Inferior parietal cortex (tissue), 1 donor: ENCODE measurements at regions not wholly inside any gene's neighbourhood (a gene's known extent, or its start where the extent isn't known, plus 50 kb on each side); places are given as distances from the start of the nearest gene placed in this dataset.
"Not testable (repeated sequence)": the region's sequence is repeated elsewhere in the genome, so short reads cannot be mapped to it uniquely, and the experiment has no call there.

Source experiments
- DNase-seq: peaks from one replicate; pipeline ENCODE4 v3.0.0-alpha.2; 2016; ENCODE audit errors: extremely low spot score

DNA sequence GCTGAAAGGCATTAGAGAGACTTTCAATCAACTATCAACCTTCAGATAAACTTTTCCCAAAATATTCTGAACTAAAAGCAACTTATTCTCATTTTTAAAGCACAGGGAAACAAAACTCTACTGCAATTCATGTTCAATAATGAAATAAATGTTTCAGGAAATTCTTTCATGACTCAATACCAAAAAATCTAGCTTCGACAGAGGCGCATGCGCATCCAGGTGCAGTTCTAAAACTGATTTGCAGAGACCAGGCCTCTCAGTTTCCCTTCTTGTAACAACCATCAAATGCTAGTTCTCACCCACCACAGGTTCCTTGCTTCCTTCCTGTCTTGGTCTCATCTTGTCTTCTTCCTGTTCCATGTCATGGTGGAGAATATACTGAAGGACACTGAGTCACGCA, 55.3 kb upstream of the NRBF2 start:
- no peak for DNase-seq

DNA sequence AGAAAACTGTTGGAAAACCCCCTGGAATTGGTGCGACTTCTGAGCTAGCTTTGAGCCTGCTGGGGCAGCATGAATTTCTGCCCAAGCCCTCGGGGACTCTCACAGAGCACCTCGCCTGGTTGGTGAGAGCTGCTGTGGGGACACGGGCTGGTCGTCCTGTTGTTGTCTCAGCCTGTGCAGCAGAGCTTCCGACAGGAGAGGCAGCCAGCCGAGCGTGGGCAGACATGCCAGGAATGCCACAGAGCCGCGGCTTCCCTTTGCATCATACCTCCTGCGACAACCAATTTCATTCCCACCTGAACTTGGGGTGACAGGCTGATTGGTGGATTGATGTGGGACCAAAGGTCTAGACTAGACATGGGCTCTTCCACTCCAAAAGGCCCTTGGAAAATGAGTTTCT, 60.2 kb upstream of the NRBF2 start:
- no peak for DNase-seq

DNA sequence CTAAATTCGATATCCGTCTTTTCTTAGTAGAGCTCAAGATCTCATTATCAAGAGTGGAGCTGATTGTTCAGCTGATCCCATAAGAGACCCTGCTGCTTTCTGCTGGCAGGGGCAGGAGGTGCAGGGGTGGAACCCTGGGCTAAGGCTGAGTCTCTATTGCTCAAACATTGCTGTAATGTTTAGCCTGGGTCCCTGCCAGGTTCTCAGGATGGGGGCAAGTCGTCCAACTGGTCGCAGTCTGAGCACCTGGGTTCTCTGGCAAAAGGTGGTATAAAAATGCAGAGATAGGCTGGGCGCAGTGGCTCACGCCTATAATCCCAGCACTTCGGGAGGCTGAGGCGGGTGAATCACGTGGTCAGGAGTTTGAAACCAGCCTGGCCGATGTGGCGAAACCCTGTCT, 62.0 kb upstream of the NRBF2 start:
- DNase-seq = no peak

DNA sequence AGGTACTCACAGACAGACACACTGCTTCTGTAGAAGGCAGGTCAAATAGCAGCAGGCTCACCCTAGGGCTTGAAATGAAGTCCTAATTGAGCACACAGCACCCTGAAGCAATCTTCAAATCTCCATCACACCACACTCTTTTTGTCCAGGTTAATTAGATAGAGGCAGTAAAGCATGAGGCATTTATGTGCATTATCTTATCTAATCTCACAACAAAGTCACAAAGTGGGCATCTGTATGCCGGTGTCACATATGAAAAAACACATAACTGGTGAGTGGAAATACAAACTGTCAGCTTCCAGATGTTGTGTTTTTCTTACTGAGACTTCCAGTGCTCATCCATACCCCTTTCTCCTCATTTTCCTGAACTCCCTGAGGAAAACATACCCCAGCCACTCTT, 63.8 kb upstream of the NRBF2 start:
- DNase-seq = no peak

DNA sequence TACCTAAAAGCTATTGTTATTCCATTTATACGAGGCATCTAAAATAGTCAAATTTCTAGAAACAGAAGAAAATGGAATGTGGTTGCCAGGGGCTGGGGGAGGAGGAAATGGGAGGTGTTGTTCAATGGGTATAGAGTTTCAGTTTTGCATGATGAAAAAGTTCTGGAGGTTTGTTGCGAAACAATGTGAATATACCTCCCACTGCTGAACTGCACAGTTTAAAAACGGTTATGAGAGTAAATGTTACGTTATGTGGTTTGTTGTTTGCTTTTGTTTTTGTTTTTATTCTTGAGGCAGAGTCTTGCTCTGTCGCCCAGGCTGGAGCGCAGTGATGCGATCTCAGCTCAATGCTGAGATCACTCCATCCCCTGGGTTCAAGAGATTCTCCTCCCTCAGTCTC, 64.9 kb upstream of the NRBF2 start:
- DNase-seq = no peak

DNA sequence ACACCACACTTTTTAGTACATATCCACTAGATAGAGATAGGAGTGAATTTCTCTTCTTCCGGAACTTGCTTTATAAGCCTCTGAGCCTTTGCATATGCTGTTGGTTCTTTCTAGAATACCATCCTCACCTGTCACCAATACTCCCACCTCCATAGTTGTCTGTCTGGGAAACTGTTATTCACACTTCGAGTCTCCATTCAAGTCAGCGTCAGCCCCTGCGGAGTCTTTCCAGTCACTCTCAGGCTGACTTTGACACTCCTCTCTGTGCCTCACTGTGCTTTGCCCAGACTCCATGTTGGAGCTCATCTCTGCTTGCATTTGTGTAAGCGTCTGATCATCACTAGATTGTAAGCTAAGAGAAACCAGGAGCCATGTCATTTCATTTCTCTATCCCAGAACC, 66.5 kb upstream of the NRBF2 start:
- DNase-seq = no peak

DNA sequence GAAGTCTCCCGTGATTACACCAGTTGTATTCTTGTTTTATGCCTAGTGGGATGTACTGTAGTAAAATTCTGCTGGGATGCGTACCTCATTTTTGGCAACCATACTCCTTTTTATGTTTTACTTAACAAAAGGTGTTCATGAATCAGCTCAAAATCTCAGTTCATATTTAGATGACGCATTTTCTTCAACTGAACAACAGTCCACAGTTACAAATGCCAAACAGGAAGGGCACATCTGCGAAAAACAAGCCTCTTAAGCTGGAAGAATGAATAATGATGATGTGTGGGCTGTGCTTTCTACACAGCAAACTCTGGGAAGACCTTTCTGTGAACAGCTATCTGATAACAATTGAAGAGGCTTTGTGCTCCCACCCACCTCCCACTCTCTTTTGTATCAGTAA, 68.4 kb upstream of the NRBF2 start:
- peak; percentile 17 for DNase-seq

DNA sequence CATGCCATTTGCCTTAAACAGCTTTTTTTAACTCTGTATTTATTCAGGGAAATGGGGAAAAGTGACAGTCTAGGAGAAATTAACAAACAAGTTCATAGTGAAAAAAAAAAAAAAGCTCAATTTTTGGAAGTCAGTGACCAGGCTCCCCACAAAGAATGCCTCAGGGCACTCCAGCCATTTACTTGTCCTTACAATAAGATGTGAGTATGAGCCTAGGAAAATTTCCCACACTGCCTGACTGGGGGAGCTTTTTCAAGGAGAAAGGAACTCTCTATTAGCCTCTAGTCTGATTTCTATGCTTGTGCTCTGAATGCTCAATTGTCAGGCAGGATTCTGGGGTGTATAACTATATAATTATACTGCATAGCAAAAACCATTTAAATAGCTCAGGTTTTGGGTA, 74.9 kb upstream of the NRBF2 start:
- DNase-seq = no peak

DNA sequence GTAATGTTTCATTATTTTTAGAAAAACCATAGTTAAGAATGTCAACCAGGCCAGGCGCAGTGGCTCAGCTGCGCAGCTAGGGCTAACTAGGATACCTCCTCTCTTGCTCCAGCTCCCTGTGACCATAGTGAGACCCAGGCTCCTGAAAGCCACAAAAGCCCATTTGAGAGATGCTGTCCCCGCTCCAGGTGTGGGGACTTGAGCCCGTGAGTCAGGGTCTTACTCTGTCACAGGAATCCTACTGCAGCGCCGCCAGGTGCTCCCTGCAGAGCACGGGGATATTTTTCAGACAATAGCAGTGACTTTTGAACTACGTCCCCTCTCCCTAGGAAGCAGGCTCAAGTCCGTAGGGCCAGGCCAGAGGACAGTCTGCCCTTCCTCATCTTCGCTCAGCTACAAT, 75.6 kb upstream of the NRBF2 start:
- no peak for DNase-seq

DNA sequence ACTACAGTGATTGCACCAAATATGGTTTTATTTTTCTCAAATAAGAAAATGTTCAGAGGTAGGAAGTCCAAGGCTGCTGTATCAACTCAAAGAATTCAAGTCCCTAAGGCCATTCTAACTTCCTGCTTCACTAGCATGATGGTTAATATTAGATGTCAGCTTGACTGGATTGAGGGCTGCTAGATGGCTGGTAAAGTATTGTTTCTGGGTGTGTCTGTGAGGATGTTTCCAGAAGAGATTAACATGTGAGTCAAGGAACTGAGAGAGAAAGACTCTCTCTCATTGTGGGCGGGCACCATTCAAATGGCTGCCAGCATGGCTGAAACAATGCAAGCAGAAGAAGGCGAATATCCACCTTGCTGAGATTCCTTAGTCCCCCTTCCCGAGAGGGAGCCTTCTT, 77.4 kb upstream of the NRBF2 start:
- DNase-seq = no peak

DNA sequence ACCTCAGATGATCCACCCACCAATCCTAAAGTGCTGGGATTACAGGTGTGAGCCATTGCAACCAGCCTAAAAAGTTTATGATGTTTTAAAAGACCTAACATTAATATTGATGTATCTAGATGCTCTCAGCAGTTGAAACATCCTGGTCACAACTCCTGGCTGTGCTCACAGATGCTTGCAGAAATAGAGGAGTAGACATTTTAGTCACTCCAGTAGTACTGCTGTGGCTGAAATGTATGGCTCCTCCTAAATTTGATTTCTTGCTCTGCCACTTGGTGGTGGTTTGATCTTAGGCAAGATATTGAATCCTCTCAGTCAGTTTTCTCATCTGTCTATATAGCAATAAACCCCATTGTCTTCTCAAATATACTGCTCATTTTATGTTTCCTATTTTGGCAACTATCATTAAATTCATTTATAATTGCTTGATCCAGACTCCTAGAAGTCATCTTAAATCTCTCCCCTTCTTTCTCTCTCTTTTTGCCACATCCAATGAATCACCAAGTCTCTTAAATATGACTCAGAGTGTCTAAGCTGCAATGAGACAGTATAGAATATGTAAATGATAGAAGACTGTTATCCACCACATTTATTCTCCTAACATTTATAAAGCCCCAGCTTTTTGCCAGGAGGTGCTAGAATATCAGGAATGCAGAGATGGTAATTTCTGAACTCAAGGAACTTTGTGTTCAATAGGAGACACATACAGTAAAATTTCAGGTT, 78.1 kb upstream of the NRBF2 start:
- DNase-seq = no peak

DNA sequence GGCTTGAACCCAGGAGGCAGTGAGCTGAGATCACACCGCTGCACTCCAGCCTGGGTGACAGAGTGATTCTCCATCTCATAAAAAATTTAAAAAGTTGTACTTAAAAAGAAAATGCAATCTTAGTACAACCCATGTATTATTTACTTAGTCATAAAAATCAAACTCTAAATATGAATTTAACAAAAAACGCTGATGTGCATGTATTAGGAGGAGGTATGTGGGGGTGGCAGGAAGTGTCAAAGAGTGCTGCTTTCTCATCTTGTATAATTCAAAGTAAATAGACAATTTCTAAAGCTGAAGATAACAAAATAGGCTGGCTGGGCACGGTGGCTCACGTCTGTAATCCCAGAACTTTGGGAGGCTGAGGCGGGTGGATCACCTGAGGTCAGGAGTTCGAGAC, 81.0 kb upstream of the NRBF2 start:
- DNase-seq = no peak

DNA sequence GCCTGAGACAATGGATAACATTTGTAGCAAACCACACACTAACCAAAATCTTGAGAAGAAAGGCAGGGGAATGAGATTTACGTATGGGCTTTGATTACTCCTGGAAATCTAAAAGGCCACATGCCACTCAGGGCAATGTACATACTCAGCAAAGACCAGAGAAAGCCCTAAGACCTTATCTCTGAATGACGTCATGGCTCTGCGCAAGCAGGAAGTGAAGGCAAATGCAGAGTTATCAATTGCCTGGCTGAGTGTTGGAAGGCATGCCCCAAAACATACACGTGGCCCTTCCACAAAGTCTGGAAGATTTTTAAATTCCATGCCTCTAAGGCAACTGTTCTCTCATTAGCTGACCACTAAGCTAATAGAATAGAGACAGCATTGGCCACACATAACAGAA, 90.9 kb upstream of the NRBF2 start:
- DNase-seq = no peak

DNA sequence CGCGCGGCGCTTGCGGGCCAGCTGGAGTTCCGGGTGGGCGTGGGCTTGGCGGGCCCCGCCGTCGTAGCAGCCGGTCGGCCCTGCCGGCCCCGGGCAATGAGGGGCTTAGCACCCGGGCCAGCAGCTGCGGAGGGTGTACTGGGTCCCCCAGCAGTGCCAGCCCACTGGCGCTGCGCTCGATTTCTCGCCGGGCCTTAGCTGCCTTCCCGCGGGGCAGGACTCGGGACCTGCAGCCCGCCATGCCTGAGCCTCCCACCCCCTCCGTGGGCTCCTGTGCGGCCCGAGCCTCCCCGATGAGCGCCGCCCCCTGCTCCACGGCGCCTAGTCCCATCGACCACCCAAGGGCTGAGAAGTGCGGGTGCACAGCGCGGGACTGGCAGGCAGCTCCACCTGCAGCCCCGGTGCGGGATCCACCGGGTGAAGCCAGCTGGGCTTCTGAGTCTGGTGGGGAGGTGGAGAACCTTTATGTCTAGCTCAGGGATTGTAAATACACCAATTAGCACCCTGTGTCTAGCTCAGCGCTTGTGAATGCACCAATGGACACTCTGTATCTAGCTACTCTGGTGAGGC, 99.4 kb upstream of the NRBF2 start:
- DNase-seq = not testable (repeated sequence)

DNA sequence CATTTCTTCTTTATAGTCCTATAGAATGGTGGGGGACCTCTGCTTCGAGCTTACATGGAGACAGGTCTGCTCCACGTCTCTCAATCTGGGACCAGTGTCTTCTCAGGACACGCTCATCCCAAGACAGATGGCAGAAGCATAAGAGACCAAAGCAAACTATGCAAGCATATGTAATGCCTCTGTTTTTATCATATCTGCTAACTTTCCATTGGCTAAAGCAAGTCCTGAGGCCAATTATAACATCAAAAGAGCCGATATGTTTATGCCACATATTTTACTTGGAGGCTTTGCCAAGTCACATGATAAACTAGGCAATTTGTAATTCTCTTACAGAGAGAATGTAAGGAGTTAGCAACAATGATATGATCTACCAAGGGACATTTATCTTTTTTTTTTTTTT, 102.6 kb upstream of the NRBF2 start:
- DNase-seq = no peak

DNA sequence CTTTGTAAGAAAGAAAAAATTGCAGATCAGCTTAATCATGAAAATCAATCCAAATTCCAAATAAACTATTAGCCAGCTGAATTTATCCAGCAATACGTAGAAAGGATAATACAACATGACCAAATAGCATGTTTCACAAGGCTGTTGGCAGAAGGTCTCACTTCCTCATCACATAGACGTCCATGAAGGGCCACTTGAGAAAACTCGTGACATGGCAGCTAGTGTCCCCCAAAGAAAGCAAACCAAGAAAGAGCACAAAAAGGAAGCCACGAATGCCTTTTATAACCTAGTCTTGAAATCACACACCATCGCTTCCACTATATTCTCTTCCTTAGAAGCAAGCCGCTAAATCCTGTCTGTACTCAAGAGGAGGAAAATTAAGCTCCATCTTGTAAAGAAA, 105.6 kb upstream of the NRBF2 start:
- DNase-seq = peak; percentile 6

DNA sequence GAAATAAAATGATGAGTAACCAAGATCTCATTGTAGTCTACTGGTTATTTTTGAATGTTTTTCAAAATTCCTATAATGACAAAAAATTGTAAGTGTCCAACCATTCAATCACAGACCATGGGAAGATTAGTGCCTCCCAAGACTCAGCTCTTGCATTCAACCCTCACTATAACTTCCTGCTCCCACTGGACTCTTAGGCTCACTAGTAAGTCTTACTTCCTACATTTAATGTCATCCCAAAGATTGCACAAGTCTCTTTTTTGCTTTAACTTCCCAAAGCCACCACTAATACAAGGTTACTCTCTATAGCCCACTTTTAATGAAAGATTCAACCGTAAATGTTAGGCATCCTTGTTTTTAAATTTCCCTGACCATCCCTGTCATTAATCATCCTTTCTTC, 111.9 kb upstream of the NRBF2 start:
- DNase-seq = no peak

DNA sequence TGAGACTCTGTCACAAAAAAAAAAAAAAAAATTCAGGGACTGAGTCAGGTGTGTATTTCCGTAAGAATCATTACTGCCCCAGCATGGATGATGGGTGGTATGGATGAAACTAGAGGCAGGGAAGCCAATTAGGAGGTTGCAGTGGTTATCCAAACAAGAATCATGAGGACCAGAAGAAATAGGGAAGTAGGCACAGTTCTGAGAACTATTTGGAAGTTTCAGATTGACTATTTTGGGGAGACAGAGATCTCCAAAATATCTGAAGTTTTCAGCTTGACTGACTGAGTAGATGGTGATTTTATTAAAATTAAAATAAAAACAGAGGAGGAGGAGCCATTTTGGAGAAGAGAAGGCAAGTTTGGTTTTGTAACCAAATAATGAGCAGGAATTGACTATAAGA, 119.4 kb upstream of the NRBF2 start:
- no peak for DNase-seq

DNA sequence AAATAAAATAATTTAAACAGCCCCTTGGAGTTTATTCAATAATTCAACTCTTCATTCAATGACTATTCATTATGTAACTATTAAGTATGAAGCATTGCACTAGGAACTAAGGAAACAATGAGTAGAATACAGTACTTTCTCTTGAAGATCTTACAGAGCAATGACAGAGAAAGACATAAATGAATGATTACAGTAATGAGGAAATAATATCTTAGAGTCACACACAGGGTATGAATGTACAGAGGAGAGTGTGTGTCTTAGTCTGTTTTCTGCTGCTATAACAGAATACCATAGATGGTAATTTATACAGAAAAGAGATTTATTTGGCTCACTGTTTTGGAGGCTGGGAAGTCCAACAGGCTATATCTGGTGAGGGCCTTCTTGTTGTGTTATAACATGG, 120.5 kb upstream of the NRBF2 start:
- no peak for DNase-seq

DNA sequence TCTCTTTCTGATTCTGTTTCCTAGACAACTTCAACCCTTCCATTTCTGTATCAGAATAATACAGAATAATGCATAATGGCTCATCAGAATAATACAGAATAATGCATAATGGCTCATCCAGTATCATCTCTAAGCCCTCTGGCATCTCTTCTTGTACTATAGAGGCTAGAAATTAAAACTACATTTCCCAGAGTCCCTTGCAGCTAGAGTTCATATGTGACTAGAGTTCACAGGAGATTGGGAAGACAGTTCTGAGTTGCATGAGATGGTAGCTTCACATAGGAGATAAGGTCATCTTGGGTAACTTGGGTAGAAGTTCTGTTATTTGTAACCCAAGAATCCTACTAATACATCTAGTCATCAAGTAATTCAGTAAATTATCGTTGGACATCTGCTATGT, 122.9 kb upstream of the NRBF2 start:
- DNase-seq = no peak

DNA sequence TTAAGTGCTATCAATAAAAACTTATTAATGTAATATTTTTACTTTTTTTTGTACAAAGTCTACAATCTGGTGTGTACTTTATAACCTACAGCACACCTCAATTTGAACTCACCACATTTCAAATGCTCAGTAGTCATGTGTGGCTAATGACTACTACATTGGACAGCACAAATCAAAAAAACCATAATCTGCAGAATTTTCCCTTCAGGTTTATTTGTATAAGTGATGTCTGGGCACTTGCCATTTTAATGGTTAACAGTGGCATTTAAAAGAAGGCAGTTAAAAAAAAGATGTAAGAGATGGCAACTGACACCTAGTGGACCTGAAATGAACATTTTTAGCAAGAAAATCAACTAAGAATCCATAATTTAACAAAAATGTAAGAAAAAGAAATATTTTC, 124.6 kb upstream of the NRBF2 start:
- no peak for DNase-seq

DNA sequence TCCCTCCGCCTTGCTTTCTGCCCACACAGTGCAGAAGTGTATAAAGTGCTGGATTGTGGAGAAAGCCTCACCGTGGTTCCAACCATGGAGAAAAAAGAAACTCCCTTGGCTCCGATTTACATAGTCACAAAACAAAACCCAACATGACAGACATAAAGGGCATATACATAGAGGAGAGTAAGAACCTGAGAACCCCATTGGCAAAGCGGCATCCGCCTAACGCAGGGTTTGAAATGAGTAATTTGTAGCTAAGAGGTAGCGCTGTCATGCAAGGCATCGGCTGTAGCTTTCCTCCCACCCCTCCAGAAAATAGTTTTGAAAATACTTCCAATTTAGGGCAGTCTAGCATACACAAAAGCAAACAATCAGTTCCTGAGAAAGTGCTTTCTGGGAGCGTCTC, 126.0 kb upstream of the NRBF2 start:
- no peak for DNase-seq

DNA sequence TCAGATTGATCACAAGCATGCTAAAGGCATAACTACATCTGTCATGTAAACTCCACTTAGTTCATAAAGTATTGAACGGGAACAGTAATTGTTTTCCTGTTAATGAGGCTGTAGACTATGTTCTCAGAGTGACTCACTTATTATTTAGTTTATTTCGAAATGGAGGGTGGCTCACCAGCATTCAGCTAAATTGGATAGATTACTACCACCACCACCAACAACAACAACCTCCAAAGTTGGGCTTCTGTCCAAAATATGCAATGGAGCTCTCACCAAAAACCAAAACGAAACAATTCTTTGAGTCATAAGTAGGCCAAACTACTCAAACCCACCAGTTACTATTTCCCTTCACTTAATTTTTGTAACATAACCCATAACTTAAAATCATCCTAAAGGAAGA, 127.9 kb upstream of the NRBF2 start:
- no peak for DNase-seq

DNA sequence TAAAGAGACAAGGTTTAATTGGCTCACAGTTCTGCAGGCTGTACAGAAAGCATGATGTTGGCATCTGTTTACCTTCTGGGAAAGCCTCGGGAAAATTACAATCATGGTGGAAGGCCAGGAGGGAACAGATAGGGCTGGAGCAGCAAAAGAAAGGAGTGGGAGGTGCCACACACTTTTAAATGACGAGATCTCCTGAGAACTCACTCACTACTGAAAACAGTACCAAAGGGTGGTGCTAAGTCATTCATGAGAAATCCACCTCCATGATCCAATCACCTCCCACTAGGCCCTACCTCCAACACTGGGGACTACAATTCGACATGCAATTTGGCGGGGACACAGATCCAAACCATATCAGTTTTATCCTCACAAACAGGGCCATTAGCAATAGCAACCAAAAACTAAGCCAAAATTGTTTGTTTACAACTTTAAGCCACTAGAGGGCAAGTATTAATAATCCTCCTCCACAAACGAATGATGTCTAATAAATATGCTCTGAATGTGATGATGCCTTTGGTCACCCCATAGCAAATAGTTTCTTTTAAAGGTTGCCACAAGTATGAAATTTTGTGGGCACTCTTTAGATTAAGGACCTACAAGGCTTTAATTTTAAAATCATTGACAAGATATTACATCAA, 129.2 kb upstream of the NRBF2 start:
- DNase-seq = no peak
